ENCODE measurements at regions not wholly inside any gene's neighbourhood (a gene's known extent, or its start where the extent isn't known, plus 50 kb on each side); places are given as distances from the start of the nearest gene placed in this dataset.
A peak's percentile ranks its signal among the peaks of the same experiment; 100 is the strongest.

DNA sequence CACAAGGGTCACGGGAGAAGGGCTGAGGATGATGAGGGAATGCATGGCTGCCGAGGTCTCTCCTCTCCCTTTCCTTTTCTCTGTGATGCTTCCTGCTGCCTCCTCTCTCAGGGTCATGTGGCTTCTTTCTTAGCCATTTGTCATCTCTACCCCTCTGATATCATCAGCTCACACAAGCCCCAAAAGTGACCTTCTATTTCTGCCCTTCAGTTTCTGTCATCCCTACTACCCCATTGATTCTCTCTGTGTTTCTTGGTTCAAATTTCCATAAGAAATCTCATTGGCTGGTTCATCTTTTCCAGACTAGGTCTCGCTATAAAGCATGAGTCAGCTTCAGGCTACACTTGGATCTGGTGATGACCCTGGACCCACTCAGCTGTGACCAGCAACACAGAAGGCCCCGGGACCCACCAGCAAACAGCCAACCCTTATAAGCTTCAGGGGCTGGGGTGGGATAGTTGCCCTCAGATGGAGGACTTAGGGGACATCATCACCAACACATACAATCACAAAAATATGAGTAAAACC lies 284.3 kb downstream of the SKAP2 start:
- DNase-seq (ENCODE audit: low read depth), result peak; percentile 50
- in situ Hi-C loops (cut with HindIII; ENCODE audit: low pct_unique_long_range_greater_than_20kb, low sequenced_read_pairs), result no loop called here

- in situ Hi-C loops (cut with HindIII; ENCODE audit: low pct_unique_long_range_greater_than_20kb, low sequenced_read_pairs), result no loop called here
- no peak for DNase-seq (ENCODE audit: low read depth)
Observed at GRCh38 chr7:26580711-26581110, 283.7 kb downstream of the SKAP2 start.

DNA sequence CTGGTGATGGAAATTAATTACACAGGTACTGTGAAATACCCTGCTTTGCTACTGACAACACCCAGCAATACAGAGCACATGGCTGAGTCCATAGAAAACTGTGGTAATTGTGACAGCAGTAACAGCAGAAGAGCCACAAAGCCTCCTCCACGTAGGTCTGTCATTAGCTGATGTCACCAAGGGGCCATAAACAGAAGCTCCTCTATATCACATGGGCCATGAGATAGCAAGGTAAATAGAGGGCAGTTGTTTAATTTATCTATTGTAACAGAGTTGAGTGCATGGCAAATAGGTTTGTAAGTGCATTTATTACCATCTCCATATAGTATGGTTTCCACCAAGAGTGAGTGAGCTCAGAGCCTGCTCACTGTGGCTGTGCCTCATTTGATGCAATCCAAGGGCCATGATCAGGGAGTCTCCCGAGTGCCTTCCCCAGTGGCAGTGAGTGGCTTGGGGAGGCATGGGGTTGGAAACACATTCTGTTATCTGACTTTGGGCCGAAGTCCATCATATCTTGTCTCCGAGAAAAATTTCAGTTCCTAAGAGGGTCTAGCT lies 281.2 kb downstream of the SKAP2 start:
- DNase-seq (ENCODE audit: low read depth), result no peak
- in situ Hi-C loops (cut with HindIII; ENCODE audit: low pct_unique_long_range_greater_than_20kb, low sequenced_read_pairs), result no loop called here

GRCh38 chr7:26584326-26584725 lies 280.1 kb downstream of the SKAP2 start:
- in situ Hi-C loops (cut with HindIII; ENCODE audit: low pct_unique_long_range_greater_than_20kb, low sequenced_read_pairs), result no loop called here
- DNase-seq (ENCODE audit: low read depth), result no peak

GRCh38 chr7:26584987-26585665 lies 279.3 kb downstream of the SKAP2 start:
- in situ Hi-C loops (cut with HindIII; ENCODE audit: low pct_unique_long_range_greater_than_20kb, low sequenced_read_pairs), result no loop called here
- no peak for DNase-seq (ENCODE audit: low read depth)

- in situ Hi-C loops (cut with HindIII; ENCODE audit: low pct_unique_long_range_greater_than_20kb, low sequenced_read_pairs), result no loop called here
- DNase-seq (ENCODE audit: low read depth), result no peak
Observed at GRCh38 chr7:26587536-26587935, 276.9 kb downstream of the SKAP2 start.

DNA sequence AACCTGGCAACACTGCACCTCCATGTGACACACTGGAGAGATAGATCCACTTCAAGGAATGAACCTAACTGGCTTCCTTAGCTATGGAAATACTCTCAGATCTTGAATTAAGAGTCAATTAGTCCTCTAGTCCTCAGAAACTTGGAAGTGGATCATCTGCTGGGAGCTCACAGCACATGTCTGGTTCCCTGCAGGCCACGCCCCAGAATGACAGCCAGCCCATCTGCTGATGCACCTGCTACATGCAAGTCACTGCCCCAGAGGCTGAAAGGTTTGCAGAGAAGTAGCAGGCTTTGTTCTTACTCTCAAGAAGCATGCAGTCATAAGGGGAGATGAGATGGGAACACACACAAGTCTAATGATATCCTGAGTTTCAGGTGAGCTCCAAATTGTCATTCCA lies 275.9 kb downstream of the SKAP2 start:
- in situ Hi-C loops (cut with HindIII; ENCODE audit: low pct_unique_long_range_greater_than_20kb, low sequenced_read_pairs), result no loop called here
- no peak for DNase-seq (ENCODE audit: low read depth)

DNA sequence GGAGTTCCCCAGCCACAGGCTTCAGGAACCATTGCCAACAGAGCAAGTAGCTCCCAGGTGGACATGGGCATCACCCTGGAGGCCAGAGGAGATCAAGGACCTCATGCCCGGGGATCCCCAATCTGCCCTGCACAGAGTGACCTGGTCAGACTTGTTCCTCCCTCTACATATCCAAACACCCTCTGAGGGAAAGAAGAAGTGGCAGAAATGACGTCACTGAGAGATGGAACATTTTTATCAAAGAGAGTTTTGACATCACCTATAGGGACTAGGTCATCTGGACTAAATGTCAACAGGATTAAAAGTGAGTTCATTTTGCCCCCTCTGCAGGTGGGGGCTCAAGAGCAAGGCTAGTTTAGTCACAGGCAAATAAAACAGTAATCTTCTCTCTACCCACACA lies 273.7 kb downstream of the SKAP2 start:
- in situ Hi-C loops (cut with HindIII; ENCODE audit: low pct_unique_long_range_greater_than_20kb, low sequenced_read_pairs), result no loop called here
- no peak for DNase-seq (ENCODE audit: low read depth)

DNA sequence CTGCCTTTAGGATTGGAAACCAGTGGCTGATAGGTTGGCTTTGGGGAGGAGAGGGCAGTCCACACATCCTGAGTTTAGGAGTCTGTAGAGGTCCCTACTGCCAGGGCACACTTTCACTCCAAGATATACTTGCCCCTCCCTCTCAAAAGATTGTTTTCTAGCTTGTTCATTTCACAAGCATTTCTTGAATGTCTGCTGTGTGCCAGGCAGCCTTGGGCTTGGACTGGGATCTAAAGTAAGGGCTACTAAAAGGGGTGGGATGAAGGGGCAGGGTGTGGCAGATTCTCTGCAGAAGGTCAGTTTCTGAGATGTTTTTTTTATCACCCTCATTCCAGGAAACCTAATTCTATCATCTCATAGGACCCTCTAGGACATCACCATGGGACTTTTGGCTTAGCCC lies 272.4 kb downstream of the SKAP2 start:
- DNase-seq (ENCODE audit: low read depth), result no peak
- in situ Hi-C loops (cut with HindIII; ENCODE audit: low pct_unique_long_range_greater_than_20kb, low sequenced_read_pairs), result no loop called here

GRCh38 chr7:26593393-26593792 lies 271.0 kb downstream of the SKAP2 start:
- in situ Hi-C loops (cut with HindIII; ENCODE audit: low pct_unique_long_range_greater_than_20kb, low sequenced_read_pairs), result no loop called here
- DNase-seq (ENCODE audit: low read depth), result no peak

- no peak for DNase-seq (ENCODE audit: low read depth)
- in situ Hi-C loops (cut with HindIII; ENCODE audit: low pct_unique_long_range_greater_than_20kb, low sequenced_read_pairs), result no loop called here
Observed at GRCh38 chr7:26593896-26594295, 270.5 kb downstream of the SKAP2 start.

DNA sequence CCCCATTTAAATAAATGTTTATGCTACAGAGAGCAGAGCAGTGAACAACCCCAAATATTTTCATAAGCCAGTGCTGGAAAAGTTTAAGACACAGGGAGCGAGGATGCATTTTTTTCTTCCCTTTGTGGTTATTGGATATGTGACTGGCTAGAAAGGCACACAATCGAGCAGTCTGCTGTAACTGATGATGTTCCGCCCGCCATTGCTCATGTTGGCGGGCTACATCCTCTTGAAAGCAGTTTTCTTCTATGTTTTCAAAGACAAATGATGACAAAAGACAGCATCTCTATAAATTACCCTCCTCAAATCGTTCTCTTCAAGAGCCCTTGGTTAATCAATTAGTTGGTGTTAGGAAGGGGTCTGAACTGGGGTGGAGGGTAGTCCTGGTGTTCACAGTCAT lies 269.8 kb downstream of the SKAP2 start:
- peak; percentile 71 for DNase-seq (ENCODE audit: low read depth)
- in situ Hi-C loops (cut with HindIII; ENCODE audit: low pct_unique_long_range_greater_than_20kb, low sequenced_read_pairs), result no loop called here

DNA sequence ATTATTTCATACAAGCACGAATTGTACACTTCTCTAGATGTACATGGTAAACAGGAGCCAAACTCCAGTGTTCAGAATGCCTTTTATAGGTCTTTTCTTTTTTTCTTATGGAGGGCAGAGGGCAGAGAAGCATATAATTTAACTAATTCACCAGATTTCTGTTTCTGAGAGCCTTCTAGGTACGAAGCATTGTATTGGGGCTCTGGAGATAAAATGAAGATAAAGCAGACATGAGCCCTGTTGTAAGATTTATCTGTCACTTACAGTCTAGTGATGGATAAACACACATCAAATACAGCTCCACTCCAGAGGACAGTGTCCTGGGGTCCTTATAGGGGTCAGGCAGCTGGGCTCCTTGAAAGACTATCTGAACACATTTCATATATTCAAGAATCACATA lies 265.5 kb downstream of the SKAP2 start:
- DNase-seq (ENCODE audit: low read depth), result no peak
- in situ Hi-C loops (cut with HindIII; ENCODE audit: low pct_unique_long_range_greater_than_20kb, low sequenced_read_pairs), result no loop called here

- in situ Hi-C loops (cut with HindIII; ENCODE audit: low pct_unique_long_range_greater_than_20kb, low sequenced_read_pairs), result no loop called here
- DNase-seq (ENCODE audit: low read depth), result no peak
Observed at GRCh38 chr7:26599982-26600381, 264.4 kb downstream of the SKAP2 start.

DNA sequence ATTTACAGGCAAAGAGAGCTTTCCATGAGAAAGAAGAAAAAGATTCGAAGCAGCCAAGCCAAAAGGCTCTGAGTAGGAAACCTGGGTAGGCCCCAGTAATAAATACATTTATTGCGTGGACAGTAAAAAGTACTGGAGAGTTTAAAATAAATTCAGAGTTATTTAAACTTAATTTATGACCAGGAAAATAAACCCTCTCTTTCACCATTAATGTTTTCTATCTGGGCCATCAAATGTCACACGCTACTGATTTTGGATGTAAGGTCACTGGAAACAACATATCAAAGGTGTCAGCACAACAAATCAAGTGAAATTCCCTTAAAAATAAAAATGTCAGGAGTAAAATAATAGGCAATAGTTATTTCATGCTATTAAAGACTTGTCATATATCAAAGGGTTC lies 264.0 kb downstream of the SKAP2 start:
- in situ Hi-C loops (cut with HindIII; ENCODE audit: low pct_unique_long_range_greater_than_20kb, low sequenced_read_pairs), result no loop called here
- DNase-seq (ENCODE audit: low read depth), result no peak

DNA sequence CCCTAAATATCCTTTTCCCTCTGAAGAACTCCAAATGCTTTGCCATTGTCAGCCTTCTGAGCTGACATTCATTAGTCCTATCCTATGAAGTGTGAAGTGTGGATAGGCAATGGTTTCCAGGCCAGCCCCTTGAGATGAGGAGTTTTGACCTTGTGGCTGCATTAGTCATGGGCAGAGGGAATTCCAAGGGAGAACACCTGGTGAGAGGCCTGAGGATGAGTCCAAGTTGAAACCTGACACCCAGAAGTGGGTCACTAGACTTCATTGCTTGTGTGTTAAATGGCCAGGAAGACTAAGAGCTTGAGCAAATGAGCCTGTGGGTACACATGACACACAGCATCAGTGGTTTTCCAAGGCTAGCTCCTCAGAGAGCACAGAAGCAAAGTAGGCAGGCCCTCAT lies 260.8 kb downstream of the SKAP2 start:
- in situ Hi-C loops (cut with HindIII; ENCODE audit: low pct_unique_long_range_greater_than_20kb, low sequenced_read_pairs), result no loop called here
- peak; percentile 93 for DNase-seq (ENCODE audit: low read depth)

DNA sequence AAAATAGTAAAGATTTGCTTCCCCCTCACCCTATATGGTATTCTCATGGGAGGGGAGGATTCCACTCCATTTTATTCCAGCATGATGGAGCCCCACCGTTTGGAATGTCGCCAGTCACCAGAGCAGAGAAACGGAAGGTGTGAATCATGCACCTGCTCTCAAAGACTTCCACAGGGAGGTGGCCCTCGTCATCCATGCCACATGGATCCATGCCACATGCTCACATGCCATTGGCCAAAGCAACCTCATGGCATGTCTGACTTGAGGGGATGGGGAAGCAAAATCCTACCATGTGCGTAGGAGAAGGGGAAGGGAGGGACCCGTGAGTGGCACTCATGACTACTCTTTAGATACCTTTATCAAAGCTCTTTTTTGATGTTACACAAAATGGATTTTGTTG lies 256.0 kb downstream of the SKAP2 start:
- DNase-seq (ENCODE audit: low read depth), result no peak
- in situ Hi-C loops (cut with HindIII; ENCODE audit: low pct_unique_long_range_greater_than_20kb, low sequenced_read_pairs), result no loop called here

DNA sequence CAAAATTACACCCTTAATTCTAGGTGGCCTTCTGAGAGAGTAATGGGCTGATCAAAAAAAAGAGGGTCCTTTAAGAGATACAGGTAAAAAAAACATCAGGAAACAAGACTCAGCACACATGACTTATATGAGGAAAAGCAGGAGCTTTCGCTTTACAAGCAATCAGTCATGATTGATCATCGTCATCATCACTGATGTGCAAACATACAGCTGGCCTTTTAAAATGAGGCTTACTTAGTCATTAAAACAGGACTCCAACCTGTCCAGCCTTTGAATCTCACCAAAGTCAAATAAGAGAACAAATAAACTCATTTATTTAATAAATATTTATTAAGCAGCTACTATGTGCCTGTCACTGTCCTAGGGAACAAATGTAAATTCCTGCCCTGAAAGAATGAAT lies 255.3 kb downstream of the SKAP2 start:
- in situ Hi-C loops (cut with HindIII; ENCODE audit: low pct_unique_long_range_greater_than_20kb, low sequenced_read_pairs), result no loop called here
- no peak for DNase-seq (ENCODE audit: low read depth)

DNA sequence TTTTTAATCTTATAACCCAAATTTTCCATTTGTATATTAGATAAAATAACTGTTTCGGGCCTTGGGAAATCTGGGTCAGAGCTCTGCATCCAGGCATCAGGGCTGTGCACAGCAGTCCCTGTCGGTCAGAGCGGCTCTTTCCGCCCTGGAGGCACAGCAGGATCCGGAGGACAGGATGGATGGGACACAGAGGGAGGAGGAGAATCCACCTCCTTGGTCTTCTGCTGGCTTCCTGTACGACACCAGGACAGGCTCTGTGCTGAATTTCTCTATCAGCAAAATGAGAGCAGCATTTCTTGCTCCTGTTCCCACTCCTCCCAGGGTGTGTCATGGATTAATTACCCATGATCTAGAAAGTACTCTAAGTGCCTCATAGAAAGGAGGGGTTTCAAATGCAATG lies 254.9 kb downstream of the SKAP2 start:
- DNase-seq (ENCODE audit: low read depth), result no peak
- in situ Hi-C loops (cut with HindIII; ENCODE audit: low pct_unique_long_range_greater_than_20kb, low sequenced_read_pairs), result no loop called here

DNA sequence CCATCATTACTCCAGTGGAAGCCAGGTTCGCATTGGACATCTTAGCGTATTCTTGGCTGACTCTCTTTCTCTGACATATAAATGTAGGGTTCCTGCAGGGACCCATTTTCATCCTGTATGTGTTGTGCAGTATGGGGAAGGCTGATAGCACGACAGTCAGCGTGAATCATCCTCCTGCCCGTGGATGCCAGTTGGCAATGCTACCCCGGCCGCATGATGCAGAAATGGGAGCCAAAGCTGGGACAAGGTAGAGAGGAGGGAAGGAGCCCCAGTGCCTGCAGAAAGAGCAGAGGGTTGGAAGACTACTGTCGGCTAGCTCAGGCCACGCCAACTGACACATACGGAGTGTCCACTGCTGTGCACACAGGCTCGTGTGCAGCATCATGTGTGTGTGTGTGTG lies 251.6 kb downstream of the SKAP2 start:
- in situ Hi-C loops (cut with HindIII; ENCODE audit: low pct_unique_long_range_greater_than_20kb, low sequenced_read_pairs), result no loop called here
- no peak for DNase-seq (ENCODE audit: low read depth)
